ENCODE measurements at regions not wholly inside any gene's neighbourhood (a gene's known extent, or its start where the extent isn't known, plus 50 kb on each side); places are given as distances from the start of the nearest gene placed in this dataset.

DNA sequence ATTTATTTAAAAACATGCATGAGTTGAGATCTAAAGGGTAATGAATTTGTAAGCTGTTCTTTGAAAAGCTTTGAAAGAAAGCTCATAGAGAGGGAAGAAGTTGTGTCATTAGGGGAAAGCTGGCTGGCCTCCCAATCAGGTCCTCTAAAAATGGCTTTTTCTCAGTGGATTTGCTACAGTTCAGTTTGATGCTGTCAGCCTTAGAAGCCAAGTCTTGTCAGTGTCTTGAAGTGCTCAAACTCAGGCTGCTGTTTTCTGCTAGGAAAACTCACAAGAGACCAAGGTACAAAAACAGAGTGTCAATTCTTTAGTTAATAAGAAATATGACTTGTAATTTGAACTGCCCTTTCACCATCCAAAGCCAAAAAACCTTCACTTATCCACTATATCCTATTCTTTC, 243.8 kb downstream of the OTOL1 start:
- H3K4me3 ChIP-seq (ENCODE audit: low read length): no peak overlapping the region
- no peaks in the 10 kb centered on the region for H3K4me1 ChIP-seq (ENCODE audit: low read length)
- H3K79me2 ChIP-seq (ENCODE audit: low read length): no peaks in the 10 kb centered on the region
- no peaks in the 10 kb centered on the region for H3K9me3 ChIP-seq (ENCODE audit: insufficient read depth, low read length)
- no peak overlapping the region for H3K27ac ChIP-seq (ENCODE audit: low read length)
- TF ChIP-seq EZH2phosphoT487 (IDR thresholded peaks at IDR 0.05; ENCODE audit: low read depth) (no peak), CTCF (IDR thresholded peaks at IDR 0.05; ENCODE audit: low read depth, low read length) (no peak)
- H4K20me1 ChIP-seq (ENCODE audit: insufficient read depth, low read length): no peaks in the 10 kb centered on the region
- H2AFZ ChIP-seq (ENCODE audit: low read depth, low read length): no peak overlapping the region
- no peak overlapping the region for H3K9ac ChIP-seq (ENCODE audit: low read length)
- H3K27me3 ChIP-seq (ENCODE audit: low read depth, low read length): no peaks in the 10 kb centered on the region
- H3K36me3 ChIP-seq (replicated peaks; ENCODE audit: low read depth, low read length): no peaks in the 10 kb centered on the region
- H3K4me2 ChIP-seq (ENCODE audit: low read length): no peak overlapping the region

DNA sequence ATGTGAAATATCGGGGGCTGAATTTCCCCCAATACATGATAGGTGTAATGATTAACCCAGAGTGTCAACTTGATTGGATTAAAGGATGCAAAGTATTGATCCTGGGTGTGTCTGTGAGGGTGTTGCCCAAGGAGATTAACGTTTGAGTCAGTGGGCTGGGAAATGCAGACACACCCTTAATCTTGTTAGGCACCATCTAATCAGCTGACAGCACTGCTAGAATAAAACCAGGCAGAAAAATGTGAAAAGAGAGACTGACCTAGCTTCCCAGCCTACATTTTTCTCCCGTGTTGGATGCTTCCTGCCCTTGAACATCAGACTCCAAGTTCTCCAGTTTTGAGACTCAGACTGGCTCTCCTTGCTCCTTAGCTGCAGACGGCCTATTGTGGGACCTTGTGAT, 247.8 kb downstream of the OTOL1 start:
- Histone ChIP-seq H3K27me3 (ENCODE audit: low read depth, low read length) (no peaks in the 10 kb centered on the region), H3K36me3 (replicated peaks; ENCODE audit: low read depth, low read length) (no peaks in the 10 kb centered on the region), H4K20me1 (ENCODE audit: insufficient read depth, low read length) (no peaks in the 10 kb centered on the region), H3K4me1 (ENCODE audit: low read length) (no peaks in the 10 kb centered on the region), H3K4me3 (ENCODE audit: low read length) (no peak overlapping the region), H3K9me3 (ENCODE audit: insufficient read depth, low read length) (no peaks in the 10 kb centered on the region), H3K9ac (ENCODE audit: low read length) (no peak overlapping the region), H3K27ac (ENCODE audit: low read length) (no peak overlapping the region), H3K79me2 (ENCODE audit: low read length) (no peaks in the 10 kb centered on the region), H3K4me2 (ENCODE audit: low read length) (no peak overlapping the region), H2AFZ (ENCODE audit: low read depth, low read length) (no peak overlapping the region)
- no peak for TF ChIP-seq EZH2phosphoT487 (IDR thresholded peaks at IDR 0.05; ENCODE audit: low read depth)
- no peak for TF ChIP-seq CTCF (IDR thresholded peaks at IDR 0.05; ENCODE audit: low read depth, low read length)

GRCh38 chr3:161745741-161746140, 249.1 kb downstream of the OTOL1 start:
- no peaks in the 10 kb centered on the region for H3K4me1 ChIP-seq (ENCODE audit: low read length)
- no peak overlapping the region for H2AFZ ChIP-seq (ENCODE audit: low read depth, low read length)
- H3K27me3 ChIP-seq (ENCODE audit: low read depth, low read length): no peaks in the 10 kb centered on the region
- TF ChIP-seq EZH2phosphoT487 (IDR thresholded peaks at IDR 0.05; ENCODE audit: low read depth): no peak
- TF ChIP-seq CTCF (IDR thresholded peaks at IDR 0.05; ENCODE audit: low read depth, low read length): no peak
- H4K20me1 ChIP-seq (ENCODE audit: insufficient read depth, low read length): no peaks in the 10 kb centered on the region
- no peak overlapping the region for H3K27ac ChIP-seq (ENCODE audit: low read length)
- H3K4me2 ChIP-seq (ENCODE audit: low read length): no peak overlapping the region
- no peak overlapping the region for H3K4me3 ChIP-seq (ENCODE audit: low read length)
- H3K79me2 ChIP-seq (ENCODE audit: low read length): no peaks in the 10 kb centered on the region
- no peaks in the 10 kb centered on the region for H3K9me3 ChIP-seq (ENCODE audit: insufficient read depth, low read length)
- no peak overlapping the region for H3K9ac ChIP-seq (ENCODE audit: low read length)
- no peaks in the 10 kb centered on the region for H3K36me3 ChIP-seq (replicated peaks; ENCODE audit: low read depth, low read length)

- no peaks in the 10 kb centered on the region for H4K20me1 ChIP-seq (ENCODE audit: insufficient read depth, low read length)
- H3K27ac ChIP-seq (ENCODE audit: low read length): no peak overlapping the region
- no peak overlapping the region for H3K4me3 ChIP-seq (ENCODE audit: low read length)
- TF ChIP-seq CTCF (IDR thresholded peaks at IDR 0.05; ENCODE audit: low read depth, low read length) (no peak), EZH2phosphoT487 (IDR thresholded peaks at IDR 0.05; ENCODE audit: low read depth) (no peak)
- no peaks in the 10 kb centered on the region for H3K27me3 ChIP-seq (ENCODE audit: low read depth, low read length)
- no peaks in the 10 kb centered on the region for H3K36me3 ChIP-seq (replicated peaks; ENCODE audit: low read depth, low read length)
- H2AFZ ChIP-seq (ENCODE audit: low read depth, low read length): no peak overlapping the region
- H3K79me2 ChIP-seq (ENCODE audit: low read length): no peaks in the 10 kb centered on the region
- H3K4me2 ChIP-seq (ENCODE audit: low read length): no peak overlapping the region
- no peak overlapping the region for H3K9ac ChIP-seq (ENCODE audit: low read length)
- no peaks in the 10 kb centered on the region for H3K4me1 ChIP-seq (ENCODE audit: low read length)
- no peaks in the 10 kb centered on the region for H3K9me3 ChIP-seq (ENCODE audit: insufficient read depth, low read length)
Measured at GRCh38 chr3:161748049-161748448, 251.4 kb downstream of the OTOL1 start.

Measured in OCI-LY3 (cell line).